HG03469 (cell line): ENCODE measurements at regions not wholly inside any gene's neighbourhood (a gene's known extent, or its start where the extent isn't known, plus 50 kb on each side); places are given as distances from the start of the nearest gene placed in this dataset.

Experiments used
- ATAC-seq: cut with Tn5 transposase; IDR thresholded peaks from one replicate; pipeline ENCODE4 v1.9.1; 2021; ENCODE audit warnings: mild to moderate bottlenecking, moderate library complexity, moderate number of reproducible peaks; ENCODE audit not compliant: unreplicated experiment

DNA sequence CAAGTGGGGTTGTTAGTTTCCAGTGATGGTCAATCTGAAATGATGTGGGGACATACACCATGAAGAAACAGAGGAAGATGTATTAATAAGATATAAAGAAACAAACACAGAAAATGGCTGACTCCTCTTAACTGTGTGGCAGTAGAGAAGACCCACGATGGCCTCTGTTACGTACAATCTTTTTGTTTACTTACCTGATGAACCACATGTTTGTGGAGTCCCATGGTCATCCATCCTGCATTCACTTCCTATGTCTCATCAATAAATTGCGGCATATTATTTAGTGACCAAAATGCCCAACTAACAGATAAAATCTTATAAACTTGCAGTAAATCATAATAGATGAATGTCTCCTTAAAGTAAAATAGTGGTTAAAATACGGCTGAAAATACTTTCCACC lies 740.1 kb upstream of the LINC00305 start:
- no peak for ATAC-seq

- ATAC-seq = no peak
Observed at GRCh38 chr18:64886995-64887394, 738.1 kb upstream of the LINC00305 start.

GRCh38 chr18:64882896-64883295 lies 734.0 kb upstream of the LINC00305 start:
- ATAC-seq = no peak

DNA sequence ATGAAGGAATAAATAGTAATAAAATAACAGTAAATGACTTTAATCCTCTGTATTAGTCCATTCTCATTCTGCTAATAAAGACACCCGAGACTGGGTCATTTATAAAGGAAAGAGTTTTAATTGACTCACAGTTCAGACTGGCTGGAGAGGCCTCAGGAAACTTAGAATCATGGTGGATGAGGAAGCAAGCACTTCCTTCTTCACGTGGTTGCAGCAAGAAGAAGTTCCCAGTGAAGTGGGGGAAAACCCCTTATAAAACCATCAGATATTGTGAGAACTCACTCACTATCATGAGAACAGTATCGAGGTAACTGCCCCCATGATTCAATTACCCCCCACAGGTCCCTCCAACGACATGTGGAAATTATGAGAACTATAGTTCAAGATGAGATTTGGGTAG lies 727.9 kb upstream of the LINC00305 start:
- no peak for ATAC-seq

DNA sequence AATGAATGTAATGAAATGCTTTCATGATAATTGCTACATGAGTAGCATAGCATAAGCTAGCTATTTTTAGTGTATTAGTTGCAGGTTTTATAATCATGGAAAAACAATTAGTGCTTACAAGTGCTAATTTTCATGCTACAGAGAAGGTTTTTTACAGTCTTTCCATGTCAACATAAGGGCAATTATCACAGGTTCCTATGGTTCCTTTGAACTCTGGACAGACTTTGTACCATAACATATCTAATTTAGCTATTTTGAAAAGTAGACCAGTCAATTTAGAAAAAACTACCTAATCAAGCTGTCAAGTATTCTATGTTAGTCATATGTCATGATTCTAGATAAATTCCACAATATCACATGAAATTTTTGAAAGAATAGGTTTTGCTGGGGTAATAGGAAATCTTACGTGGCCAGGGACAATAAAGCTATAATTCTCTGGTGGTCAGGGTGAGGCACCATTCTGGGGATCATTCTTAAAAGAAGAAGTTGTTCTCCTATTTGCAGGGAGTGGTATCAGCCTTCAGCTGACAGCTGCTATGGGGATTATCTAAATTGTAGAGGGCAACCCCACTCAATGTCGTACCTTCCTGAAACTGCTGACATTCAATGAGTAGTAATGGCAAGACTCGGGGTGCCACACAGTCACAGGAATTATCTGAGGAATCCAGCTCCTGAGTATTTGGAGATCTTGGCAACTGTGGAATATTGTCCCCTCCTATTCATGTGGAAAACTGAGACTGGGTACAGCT lies 724.0 kb upstream of the LINC00305 start:
- no peak for ATAC-seq

GRCh38 chr18:64854112-64854511 lies 705.2 kb upstream of the LINC00305 start:
- no peak for ATAC-seq

GRCh38 chr18:64852281-64852680 lies 703.4 kb upstream of the LINC00305 start:
- ATAC-seq = no peak

DNA sequence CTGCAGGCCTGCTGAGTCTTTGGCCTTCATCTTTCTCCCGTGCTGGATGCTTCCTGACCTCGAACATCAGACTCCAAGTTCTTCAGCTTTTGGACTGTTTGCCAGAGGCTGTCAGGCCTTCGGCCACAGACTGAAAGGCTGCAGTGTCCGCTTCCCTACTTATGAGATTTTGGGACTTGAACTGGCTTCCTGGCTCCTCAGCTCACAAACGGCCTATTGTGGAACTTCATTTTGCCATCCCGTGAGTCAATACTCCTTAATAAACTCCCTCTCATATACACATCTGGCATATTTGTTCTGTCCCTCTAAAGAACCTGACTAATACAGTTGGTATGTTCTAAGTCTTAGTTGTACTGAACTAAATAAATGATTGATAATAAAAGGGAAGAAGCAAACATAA lies 702.8 kb upstream of the LINC00305 start:
- ATAC-seq = no peak

DNA sequence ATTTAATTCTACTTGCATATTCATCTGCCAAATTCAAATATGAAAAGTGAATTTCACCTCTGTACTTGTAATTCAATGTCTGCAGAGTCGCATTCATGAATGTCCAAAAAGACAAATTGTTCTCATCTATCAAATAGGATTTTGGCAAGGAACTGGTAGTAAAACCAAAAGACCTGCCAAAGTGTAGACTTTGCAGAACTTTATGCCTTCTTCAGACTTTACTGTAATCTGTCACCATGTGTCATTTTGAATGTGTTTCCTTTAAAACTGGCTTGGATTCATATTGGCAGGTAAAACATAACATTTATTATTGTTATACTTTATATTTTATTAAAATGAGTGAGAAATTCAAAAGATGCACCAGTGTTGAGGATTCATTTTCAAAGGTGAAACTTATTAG lies 701.9 kb upstream of the LINC00305 start:
- no peak for ATAC-seq

DNA sequence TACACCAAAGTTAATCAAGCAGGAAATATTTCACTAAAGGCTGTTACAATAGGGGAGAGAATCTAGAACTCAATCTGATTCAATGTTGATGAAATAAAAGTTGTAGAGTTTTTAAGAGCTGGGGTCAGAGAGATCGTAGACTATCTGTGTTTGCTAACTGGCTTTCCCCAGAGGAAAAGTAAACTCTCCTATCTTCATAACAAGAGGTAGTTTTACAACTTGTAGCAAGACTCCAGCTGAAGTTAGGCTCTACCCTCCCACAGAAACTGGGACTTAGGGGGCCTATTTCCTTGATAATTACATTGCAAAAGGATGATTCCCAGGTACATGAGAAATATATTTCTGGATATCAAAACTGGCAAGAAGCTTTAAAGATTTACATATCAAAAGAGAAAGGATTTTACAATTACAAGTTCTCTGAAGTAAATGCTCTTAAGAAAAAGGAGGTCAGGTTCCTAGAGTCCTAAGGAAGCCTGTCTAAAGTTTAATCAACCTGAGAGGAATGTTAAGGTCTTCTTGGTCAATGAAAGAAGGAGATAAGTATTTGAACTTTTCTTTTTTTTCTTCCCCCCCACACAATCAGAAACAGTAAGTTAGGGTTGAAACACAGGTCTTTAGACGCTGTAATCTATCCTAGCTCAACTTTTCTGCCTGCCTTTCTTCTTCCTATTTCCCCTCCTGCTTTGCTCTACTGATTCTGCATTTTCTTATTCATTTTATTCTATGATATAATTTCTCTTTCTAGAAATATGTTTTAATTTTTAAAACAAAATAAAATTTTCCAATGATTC lies 692.2 kb upstream of the LINC00305 start:
- ATAC-seq = no peak

GRCh38 chr18:64810354-64810753 lies 661.5 kb upstream of the LINC00305 start:
- no peak for ATAC-seq

GRCh38 chr18:64809801-64810200 lies 660.9 kb upstream of the LINC00305 start:
- no peak for ATAC-seq

GRCh38 chr18:64807560-64807959 lies 658.7 kb upstream of the LINC00305 start:
- ATAC-seq = no peak

- no peak for ATAC-seq
Observed at GRCh38 chr18:64806691-64807090, 657.8 kb upstream of the LINC00305 start.

DNA sequence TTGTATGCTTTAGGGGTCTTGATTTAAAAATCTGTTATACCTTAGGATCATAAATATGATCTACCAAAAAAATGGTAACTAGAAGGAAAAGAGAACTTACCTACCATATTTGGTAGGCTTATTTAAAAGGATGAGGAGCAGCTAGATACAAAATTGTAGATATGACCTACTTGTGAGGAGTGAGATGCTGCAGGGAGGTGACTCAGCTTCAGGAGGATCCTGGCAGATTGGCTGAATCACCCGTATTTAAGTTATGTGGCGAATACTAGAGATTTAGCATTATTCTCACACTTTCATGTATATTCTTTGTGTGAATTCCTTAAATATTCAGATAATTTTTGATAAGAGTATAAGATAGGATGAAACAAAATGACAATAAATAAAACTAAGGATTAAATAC lies 657.3 kb upstream of the LINC00305 start:
- ATAC-seq = no peak

- ATAC-seq = no peak
Observed at GRCh38 chr18:64803471-64803870, 654.6 kb upstream of the LINC00305 start.

GRCh38 chr18:64800151-64800550 lies 651.3 kb upstream of the LINC00305 start:
- no peak for ATAC-seq

- ATAC-seq = no peak
Observed at GRCh38 chr18:64799376-64799775, 650.5 kb upstream of the LINC00305 start.

DNA sequence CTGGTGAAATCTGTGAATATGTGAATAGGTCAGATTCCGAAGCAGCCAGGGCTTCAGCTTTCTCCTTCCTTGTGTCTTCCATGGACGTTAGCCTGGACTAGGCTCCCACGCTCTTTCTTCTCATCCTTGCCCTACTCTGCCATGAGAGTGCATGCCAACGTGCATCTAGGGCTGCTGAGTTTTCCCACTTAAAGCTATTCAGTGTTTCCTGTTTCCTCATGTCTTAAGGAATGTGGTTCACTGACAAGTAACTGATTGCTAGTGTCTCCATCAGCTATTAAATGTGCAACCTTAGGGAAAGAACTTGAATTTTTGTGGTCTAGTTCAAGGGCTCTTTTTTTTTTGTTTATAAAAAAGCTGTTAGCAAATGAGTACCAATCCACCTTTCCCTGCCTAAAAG lies 642.3 kb upstream of the LINC00305 start:
- ATAC-seq = no peak

GRCh38 chr18:64785686-64786085 lies 636.8 kb upstream of the LINC00305 start:
- no peak for ATAC-seq

- no peak for ATAC-seq
Observed at GRCh38 chr18:64777556-64777955, 628.7 kb upstream of the LINC00305 start.

- ATAC-seq = no peak
Observed at GRCh38 chr18:64765908-64766307, 617.0 kb upstream of the LINC00305 start.
